PFSK-1 (cell line): ENCODE measurements at regions not wholly inside any gene's neighbourhood (a gene's known extent, or its start where the extent isn't known, plus 50 kb on each side); places are given as distances from the start of the nearest gene placed in this dataset.

Experiments used
- POLR2AphosphoS5 ChIP-seq: IDR thresholded peaks from 2 replicates; pipeline ENCODE4 v1.6.1; 2012; ENCODE audit warnings: low read depth, mild to moderate bottlenecking, control low read depth, low read length, moderate library complexity
- REST ChIP-seq, 2 experiments: IDR thresholded peaks; 2 replicates each; pipeline versions ENCODE4 v1.6.1 to v1.8.0; 2011 to 2012; ENCODE audit warnings: low read depth in 2 of 2, low read length in 2 of 2, control low read depth in 1 of 2, inconsistent platforms in 1 of 2, mild to moderate bottlenecking in 1 of 2, moderate library complexity in 1 of 2; ENCODE audit not compliant: insufficient read depth in 1 of 2
- SIN3A ChIP-seq: IDR thresholded peaks from 2 replicates; pipeline ENCODE4 v1.6.1; 2012; ENCODE audit warnings: mild to moderate bottlenecking, low read length, moderate library complexity, borderline replicate concordance; ENCODE audit not compliant: insufficient read depth
- TAF1 ChIP-seq: IDR thresholded peaks from 2 replicates; pipeline ENCODE4 v1.6.1; 2012; ENCODE audit warnings: low read length, control low read depth, borderline replicate concordance; ENCODE audit not compliant: insufficient read depth

- TF ChIP-seq POLR2AphosphoS5 (no peak), REST (IDR thresholded peaks at IDR 0.05; ENCODE audit: insufficient read depth in 1 of 2, low read depth in 2 of 2, low read length in 2 of 2) (no peak), SIN3A (no peak), TAF1 (no peak)
Observed at GRCh38 chr16:72284042-72284789, 112.3 kb upstream of the PMFBP1 start.
